HEK293T (cell line): ENCODE measurements at regions not wholly inside any gene's neighbourhood (a gene's known extent, or its start where the extent isn't known, plus 50 kb on each side); places are given as distances from the start of the nearest gene placed in this dataset.

Source experiments
- ARNT ChIP-seq: fragments of 450-650 bp; IDR thresholded peaks from 2 replicates; pipeline ENCODE4 v1.6.1; 2017; ENCODE audit warnings: mild to moderate bottlenecking
- FOXA1 ChIP-seq: fragments of 450-650 bp; IDR thresholded peaks from 2 replicates; pipeline ENCODE4 v1.6.1; 2016; ENCODE audit warnings: mild to moderate bottlenecking
- SUZ12 ChIP-seq: fragments of 450-650 bp; IDR thresholded peaks from 2 replicates; pipeline ENCODE4 v1.6.1; 2016; ENCODE audit warnings: mild to moderate bottlenecking
- ZNF384 ChIP-seq: fragments of 450-650 bp; IDR thresholded peaks from 2 replicates; pipeline ENCODE4 v1.6.1; 2016

- TF ChIP-seq ARNT (no peak), SUZ12 (no peak), FOXA1 (no peak), ZNF384 (no peak)
Measured at GRCh38 chr13:112183532-112184090, 116.7 kb downstream of the SOX1 start.
